H1 (cell line): ENCODE measurements at regions not wholly inside any gene's neighbourhood (a gene's known extent, or its start where the extent isn't known, plus 50 kb on each side); places are given as distances from the start of the nearest gene placed in this dataset.
A peak's percentile ranks its signal among the peaks of the same experiment; 100 is the strongest.

Experiments
- CTCF ChIA-PET: fragments of 300-600 bp; sonication (Branson Sonifier 250); formaldehyde crosslinking; loops from one replicate; lab custom pipeline; 2021; ENCODE audit not compliant: partially characterized antibody; lab: Charles Lee
- POLR2A ChIA-PET: fragments of 300-600 bp; sonication (Branson Sonifier 250); formaldehyde crosslinking; loops from one replicate; lab custom pipeline; 2021; ENCODE audit warnings: inconsistent platforms; ENCODE audit not compliant: partially characterized antibody; lab: Charles Lee
- DNase-seq, 2 experiments: peaks; one replicate each; pipeline versions ENCODE4 v3.0.0 to v3.0.0-alpha.2; 2010 to 2022; ENCODE audit warnings: low spot score in 2 of 2, low read depth in 1 of 2, mixed read lengths in 1 of 2
- FAIRE-seq: peaks from 2 replicates; lab custom pipeline; 2011; peaks lifted over from hg19 to GRCh38; lab: Jason Lieb, UNC
- H2AFZ ChIP-seq: 2 replicates; pipeline ENCODE4 v1.8.1; 2012; ENCODE audit warnings: low read length, inconsistent platforms
- H2AK5ac ChIP-seq: 2 replicates; pipeline ENCODE4 v1.6.1; 2013; ENCODE audit warnings: low read depth, low read length
- H2BK120ac ChIP-seq: replicated peaks from 2 replicates; pipeline ENCODE3; 2013; ENCODE audit warnings: low read depth, low read length, inconsistent platforms
- H2BK12ac ChIP-seq: 2 replicates; pipeline ENCODE4 v1.6.1; 2013; ENCODE audit warnings: low read depth, low read length
- H2BK15ac ChIP-seq: 2 replicates; pipeline ENCODE4 v1.6.1; 2013; ENCODE audit warnings: low read length
- H2BK20ac ChIP-seq: 2 replicates; pipeline ENCODE4 v1.6.1; 2013; ENCODE audit warnings: low read length
- H2BK5ac ChIP-seq: 2 replicates; pipeline ENCODE4 v1.6.1; 2013; ENCODE audit warnings: low read depth, low read length
- H3K14ac ChIP-seq: 2 replicates; pipeline ENCODE4 v1.6.1; 2013; ENCODE audit warnings: inconsistent platforms; ENCODE audit not compliant: insufficient read length
- H3K18ac ChIP-seq: 2 replicates; pipeline ENCODE4 v1.6.1; 2013; ENCODE audit warnings: low read length; ENCODE audit errors: extremely low read depth
- H3K23ac ChIP-seq: 2 replicates; pipeline ENCODE4 v1.6.1; 2013; ENCODE audit warnings: inconsistent platforms; ENCODE audit not compliant: insufficient read length
- H3K23me2 ChIP-seq: 2 replicates; pipeline ENCODE4 v1.6.1; 2013; ENCODE audit warnings: low read depth, low read length
- H3K27ac ChIP-seq: 2 replicates; pipeline ENCODE4 v1.6.1; 2011; ENCODE audit warnings: low read depth, low read length, inconsistent platforms
- H3K27me3 ChIP-seq, 4 experiments: replicated peaks in 1 of 4; 1 replicate in 1 of 4; 2 replicates in 3 of 4; pipeline versions ENCODE4 v1.6.1 to v1.8.1; 2011 to 2013; ENCODE audit warnings: low read length in 3 of 4, mild to moderate bottlenecking in 3 of 4, inconsistent platforms in 2 of 4, mixed read lengths in 2 of 4, moderate library complexity in 1 of 4; ENCODE audit not compliant: control insufficient read depth in 3 of 4, insufficient read depth in 3 of 4; ENCODE audit errors: extremely low read depth in 1 of 4
- H3K36me3 ChIP-seq, 4 experiments: 2 replicates each; pipeline versions ENCODE4 v1.6.1 to v1.8.1; 2011 to 2013; ENCODE audit warnings: mild to moderate bottlenecking in 4 of 4, low read length in 3 of 4, moderate library complexity in 2 of 4, control low read depth in 1 of 4, inconsistent platforms in 1 of 4; ENCODE audit not compliant: insufficient read depth in 4 of 4, control insufficient read depth in 2 of 4
- H3K4ac ChIP-seq: replicated peaks from 2 replicates; pipeline ENCODE3; 2013; ENCODE audit warnings: low read length, low read depth, mixed read lengths, inconsistent platforms; ENCODE audit not compliant: insufficient read length
- H3K4me1 ChIP-seq, 4 experiments: replicated peaks in 1 of 4; 1 replicate in 1 of 4; 2 replicates in 3 of 4; pipeline versions ENCODE4 v1.6.1 to v1.8.1; 2011 to 2013; ENCODE audit warnings: low read length in 3 of 4, inconsistent platforms in 2 of 4, mixed read lengths in 1 of 4; ENCODE audit not compliant: insufficient read depth in 4 of 4, control insufficient read depth in 3 of 4
- H3K4me2 ChIP-seq, 2 experiments: 2 replicates each; pipeline versions ENCODE4 v1.6.1 to v1.8.1; 2011 to 2013; ENCODE audit warnings: low read depth in 2 of 2, low read length in 2 of 2, control low read depth in 1 of 2, inconsistent platforms in 1 of 2, mild to moderate bottlenecking in 1 of 2; ENCODE audit not compliant: insufficient read depth in 1 of 2
- H3K4me3 ChIP-seq, 4 experiments: fragments of 200-600, 300-600 bp in 1 of 4; sonication (generic), shearing (Covaris generic), sonication (Bioruptor Twin) in 1 of 4; 2 replicates each; pipeline versions ENCODE4 v1.5.1 to v1.8.1; 2011 to 2016; ENCODE audit warnings: low read length in 4 of 4, low read depth in 3 of 4, control low read depth in 2 of 4, inconsistent platforms in 2 of 4, mild to moderate bottlenecking in 2 of 4, mixed read lengths in 1 of 4, moderate library complexity in 1 of 4; ENCODE audit not compliant: insufficient read depth in 2 of 4; ENCODE audit errors: extremely low read depth in 1 of 4
- H3K56ac ChIP-seq: replicated peaks from 2 replicates; pipeline ENCODE3; 2013; ENCODE audit warnings: low read depth, mild to moderate bottlenecking, mixed read lengths, low read length, inconsistent platforms; ENCODE audit not compliant: insufficient read length
- H3K79me1 ChIP-seq: 2 replicates; pipeline ENCODE4 v1.6.1; 2013; ENCODE audit warnings: low read depth, low read length, control low read depth
- H3K79me2 ChIP-seq, 2 experiments: 2 replicates each; pipeline versions ENCODE4 v1.6.1 to v1.8.1; 2012 to 2013; ENCODE audit warnings: low read length in 2 of 2, mild to moderate bottlenecking in 2 of 2, inconsistent platforms in 1 of 2; ENCODE audit not compliant: insufficient read depth in 2 of 2, control insufficient read depth in 1 of 2
- H3K9ac ChIP-seq, 4 experiments: replicated peaks in 1 of 4; 1 replicate in 1 of 4; 2 replicates in 3 of 4; pipeline versions ENCODE4 v1.6.1 to v1.8.1; 2011 to 2013; ENCODE audit warnings: low read depth in 3 of 4, low read length in 3 of 4, control low read depth in 2 of 4, mild to moderate bottlenecking in 2 of 4, moderate library complexity in 2 of 4, inconsistent platforms in 1 of 4; ENCODE audit errors: extremely low read depth in 1 of 4
- H3K9me3 ChIP-seq, 2 experiments: 2 replicates each; pipeline versions ENCODE4 v1.6.1 to v1.8.1; 2012 to 2013; ENCODE audit warnings: mild to moderate bottlenecking in 2 of 2, moderate library complexity in 2 of 2, control low read depth in 1 of 2, inconsistent platforms in 1 of 2, low read depth in 1 of 2, low read length in 1 of 2, mixed read lengths in 1 of 2; ENCODE audit not compliant: insufficient read depth in 2 of 2
- H4K20me1 ChIP-seq, 2 experiments: replicated peaks in 1 of 2; 2 replicates each; pipeline versions ENCODE3 to v1.8.1; 2011 to 2013; ENCODE audit warnings: inconsistent platforms in 2 of 2, low read length in 2 of 2, mild to moderate bottlenecking in 1 of 2; ENCODE audit not compliant: insufficient read depth in 2 of 2, control insufficient read depth in 1 of 2
- H4K5ac ChIP-seq: 2 replicates; pipeline ENCODE4 v1.6.1; 2013; ENCODE audit warnings: low read length, low read depth, mixed read lengths, inconsistent platforms; ENCODE audit not compliant: insufficient read length
- H4K8ac ChIP-seq: 2 replicates; pipeline ENCODE4 v1.8.0; 2013; ENCODE audit warnings: mild to moderate bottlenecking, moderate library complexity, low read length, inconsistent platforms; ENCODE audit not compliant: insufficient read depth; ENCODE audit errors: extremely low read depth
- H4K91ac ChIP-seq: replicated peaks from 2 replicates; pipeline ENCODE3; 2013; ENCODE audit warnings: low read length, mixed read lengths, inconsistent platforms; ENCODE audit not compliant: insufficient read length
- CREB1 ChIP-seq: IDR thresholded peaks from 2 replicates; pipeline ENCODE4 v1.6.1; 2012; ENCODE audit warnings: inconsistent platforms
- CTCF ChIP-seq, 3 experiments: IDR thresholded peaks; 1 replicate in 2 of 3; 2 replicates in 1 of 3; pipeline versions ENCODE4 v1.5.1 to v1.6.1; 2011; ENCODE audit warnings: low read length in 3 of 3, mild to moderate bottlenecking in 3 of 3, inconsistent platforms in 2 of 3, low read depth in 1 of 3, moderate library complexity in 1 of 3; ENCODE audit not compliant: insufficient read depth in 1 of 3; ENCODE audit errors: control extremely low read depth in 1 of 3
- JUND ChIP-seq: IDR thresholded peaks from 2 replicates; pipeline ENCODE4 v1.6.1; 2011; ENCODE audit warnings: mild to moderate bottlenecking, improper control_type of control experiment, low read length
- RAD21 ChIP-seq, 2 experiments: IDR thresholded peaks in 1 of 2; conservative IDR thresholded peaks in 1 of 2; 2 replicates each; pipeline ENCODE4 v1.6.1; 2011; ENCODE audit warnings: low read depth in 2 of 2, low read length in 2 of 2, improper control_type of control experiment in 1 of 2, inconsistent platforms in 1 of 2, mild to moderate bottlenecking in 1 of 2, moderate library complexity in 1 of 2
- WGBS, 2 experiments: shearing (Covaris generic) in 1 of 2; methylation state at CpG; one replicate each; pipeline versions ENCODE4 v1.1.6 to v1.1.7; 2013 to 2015; ENCODE audit warnings: low lambda C conversion rate in 2 of 2, mixed read lengths in 2 of 2, inconsistent platforms in 1 of 2, low coverage in 1 of 2, missing lambda C conversion rate in 1 of 2; ENCODE audit not compliant: insufficient replicate concordance in 2 of 2, insufficient coverage in 1 of 2, insufficient read length in 1 of 2; ENCODE audit errors: extremely low coverage in 1 of 2, missing lambda C conversion rate in 1 of 2; 5-methylcytosine and 5-hydroxymethylcytosine counted together

DNA sequence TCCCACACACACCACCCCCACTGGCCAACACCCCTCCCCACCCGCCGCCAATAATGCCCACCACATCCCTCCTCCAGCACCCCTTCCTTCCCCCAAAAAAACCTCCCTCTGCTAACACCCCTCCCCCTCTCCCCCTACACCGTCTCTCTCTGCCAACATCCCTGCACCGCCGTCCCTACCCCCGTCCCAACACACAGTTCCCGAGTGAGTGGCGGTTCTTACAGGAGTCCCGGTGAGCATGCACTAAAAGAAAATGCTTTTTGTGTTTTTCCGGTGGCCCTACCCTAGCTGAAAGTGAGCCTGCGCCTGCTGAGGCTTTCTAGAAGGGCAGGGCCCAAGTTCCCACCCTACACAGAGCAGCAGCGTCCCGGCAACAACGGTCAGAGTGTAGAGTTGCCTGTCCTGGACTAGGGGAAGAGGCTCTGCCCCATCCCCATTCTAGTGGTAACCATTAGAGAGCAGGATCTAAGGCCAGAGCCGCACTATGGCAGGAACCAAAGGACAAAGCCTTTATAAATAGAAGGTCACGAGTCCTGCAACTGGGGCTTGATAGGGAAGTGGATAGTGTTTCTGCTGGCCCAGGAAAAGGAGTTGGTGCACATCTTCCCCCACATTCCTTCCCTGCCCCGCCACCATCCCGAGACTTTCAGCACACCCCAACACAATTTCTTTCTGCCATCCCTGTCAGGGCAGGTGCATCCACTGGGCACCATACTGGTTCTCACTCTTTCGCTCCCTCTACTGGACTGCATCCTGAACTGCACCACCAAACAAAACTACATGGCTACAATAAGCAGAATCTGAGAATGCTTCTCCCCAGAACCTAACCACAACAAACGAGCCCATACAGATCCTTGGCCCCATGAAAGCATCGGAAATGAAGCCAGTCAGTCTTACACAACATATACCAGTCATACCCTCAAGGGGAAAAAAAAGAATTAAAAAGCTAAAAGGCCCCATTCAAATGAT is 78.1 kb upstream of the PAGE3 start:
- TF ChIP-seq JUND = no peak
- peak; percentile 44 to 55 for TF ChIP-seq RAD21 (IDR thresholded peaks at IDR 0.05 in 1 of 2, conservative IDR thresholded peaks at IDR 0.05 in 1 of 2; ENCODE audit: low read depth in 2 of 2, low read length in 2 of 2)
- TF ChIP-seq CTCF (IDR thresholded peaks at IDR 0.05; ENCODE audit: control extremely low read depth in 1 of 3, insufficient read depth in 1 of 3, low read depth in 1 of 3, low read length in 3 of 3) = peak; percentile 18 to 51 (median 35); a peak in 3 of 4 replicates
- no peak for TF ChIP-seq CREB1
- Histone ChIP-seq H4K91ac (no peak overlapping the region), H2BK5ac (no peak overlapping the region), H3K27ac (no peak overlapping the region), H3K79me1 (no peaks in the 10 kb centered on the region), H3K79me2 (no peaks in the 10 kb centered on the region), H3K4ac (no peak overlapping the region), H4K20me1 (no peaks in the 10 kb centered on the region), H3K9me3 (peaks cover 4 to 26% of the 10 kb centered on the region in 2 experiments; a peak in 2 of 4 replicates), H4K5ac (no peak overlapping the region), H2AK5ac (no peak overlapping the region), H2BK120ac (no peak overlapping the region), H2BK15ac (no peak overlapping the region), H2BK20ac (no peak overlapping the region), H4K8ac (no peak overlapping the region), H3K23ac (no peak overlapping the region), H2BK12ac (no peak overlapping the region), H3K36me3 (no peaks in the 10 kb centered on the region), H3K4me1 (no peaks in the 10 kb centered on the region), H3K14ac (no peak overlapping the region), H2AFZ (no peak overlapping the region), H3K4me3 (no peak overlapping the region; a peak in 1 of 8 replicates), H3K27me3 (no peaks in the 10 kb centered on the region), H3K9ac (no peak overlapping the region), H3K4me2 (no peak overlapping the region), H3K23me2 (no peaks in the 10 kb centered on the region), H3K56ac (no peak overlapping the region), H3K18ac (no peak overlapping the region)
- 90% methylated on average over 2 of the region's 21 CpGs; no CpG with 5 or more reads in 1 of the 2 experiments for WGBS, 2 experiments
- CTCF ChIA-PET = no interaction called here
- POLR2A ChIA-PET = no interaction called here
- DNase-seq = peak; percentile 15 to 39
- FAIRE-seq = peak; percentile 82
